ENCODE measurements at regions not wholly inside any gene's neighbourhood (a gene's known extent, or its start where the extent isn't known, plus 50 kb on each side); places are given as distances from the start of the nearest gene placed in this dataset.
"Not testable (repeated sequence)": the region's sequence is repeated elsewhere in the genome, so short reads cannot be mapped to it uniquely, and the experiment has no call there.

- H3K4me1 Mint-ChIP-seq; H3K27ac Mint-ChIP-seq; H3K4me3 ChIP-seq (ENCODE audit: low read length); POLR2A ChIA-PET; DNase-seq; H3K4me1 ChIP-seq (ENCODE audit: control insufficient read depth in 2 of 2, insufficient read depth in 2 of 2, low read length in 2 of 2); intact Hi-C loops (cut with micrococcal nuclease); H3K4me3 Mint-ChIP-seq; H3K36me3 ChIP-seq (ENCODE audit: control insufficient read depth in 2 of 3, insufficient read depth in 3 of 3, low read length in 3 of 3); ATAC-seq; H3K27me3 ChIP-seq (ENCODE audit: control insufficient read depth in 2 of 2, insufficient read depth in 2 of 2, low read length in 2 of 2); CTCF ChIA-PET; H3K27me3 Mint-ChIP-seq; H3K9me3 Mint-ChIP-seq; H3K27ac ChIP-seq (ENCODE audit: low read depth, low read length); H3K9me3 ChIP-seq (ENCODE audit: control insufficient read depth in 2 of 3, low read length in 3 of 3): not testable (repeated sequence)
- peaks cover 0 to 11% (median 3%) of the 10 kb centered on the region in 5 donors for H3K36me3 Mint-ChIP-seq
Observed at GRCh38 chr5:176122361-176122760, 115.9 kb upstream of the SIMC1 start.

DNA sequence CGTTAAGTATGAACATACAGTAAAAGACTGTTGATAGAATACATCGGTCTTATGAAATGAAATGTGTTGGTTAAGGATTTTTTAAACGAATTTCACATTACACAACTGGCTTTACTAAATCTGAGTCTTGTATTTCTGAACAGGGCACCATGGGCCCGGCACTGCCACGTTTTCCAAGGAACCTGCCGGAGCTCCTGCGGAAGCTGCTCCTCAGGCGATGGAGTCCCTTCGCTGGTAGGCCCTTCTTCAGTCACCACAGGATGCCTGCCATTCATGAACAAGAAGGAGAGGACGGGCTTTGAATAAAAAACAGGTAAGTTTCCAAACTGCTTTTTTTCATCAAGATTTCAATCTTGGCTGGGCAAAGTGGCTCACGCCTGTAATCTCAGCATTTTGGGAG lies 114.1 kb upstream of the SIMC1 start:
- H3K27ac ChIP-seq (ENCODE audit: low read depth, low read length); H3K27me3 Mint-ChIP-seq; H3K4me1 ChIP-seq (ENCODE audit: control insufficient read depth in 2 of 2, insufficient read depth in 2 of 2, low read length in 2 of 2); H3K27me3 ChIP-seq (ENCODE audit: control insufficient read depth in 2 of 2, insufficient read depth in 2 of 2, low read length in 2 of 2); H3K36me3 ChIP-seq (ENCODE audit: control insufficient read depth in 2 of 3, insufficient read depth in 3 of 3, low read length in 3 of 3); H3K9me3 ChIP-seq (ENCODE audit: control insufficient read depth in 2 of 3, low read length in 3 of 3); intact Hi-C loops (cut with micrococcal nuclease); H3K9me3 Mint-ChIP-seq; H3K4me1 Mint-ChIP-seq; DNase-seq; H3K27ac Mint-ChIP-seq; CTCF ChIA-PET; H3K4me3 Mint-ChIP-seq; ATAC-seq; H3K4me3 ChIP-seq (ENCODE audit: low read length): not testable (repeated sequence)
- POLR2A ChIA-PET = interaction anchor here (0.6 kb wide), 1 partner anchor 135 kb away, joined by 3 read pairs; no protein-coding TSS in a partner anchor
- peaks cover 0 to 11% (median 3%) of the 10 kb centered on the region in 5 donors for H3K36me3 Mint-ChIP-seq

- intact Hi-C loops (cut with micrococcal nuclease) = no loop called here
- no peaks in the 10 kb centered on the region for H3K9me3 ChIP-seq (ENCODE audit: control insufficient read depth in 2 of 3, low read length in 3 of 3)
- Mint-ChIP-seq H3K4me3 (peak overlapping the region in 3 of 10 donors; percentile 47 to 96 (median 77)), H3K4me1 (peaks cover 0 to 21% (median 14%) of the 10 kb centered on the region in 7 donors), H3K9me3 (no peaks in the 10 kb centered on the region), H3K27ac (peak overlapping the region in 1 of 9 donors; percentile 22), H3K36me3 (no peaks in the 10 kb centered on the region), H3K27me3 (peaks cover 0 to 41% (median 17%) of the 10 kb centered on the region in 5 donors)
- H3K27ac ChIP-seq (ENCODE audit: low read depth, low read length) = no peak overlapping the region
- H3K4me3 ChIP-seq (ENCODE audit: low read length) = no peak overlapping the region
- CTCF ChIA-PET = no interaction called here
- no peak for ATAC-seq
- POLR2A ChIA-PET = interaction anchor here (0.6 kb wide), 1 partner anchor 179 kb away, joined by 3 read pairs; no protein-coding TSS in a partner anchor
- peaks cover 0 to 8% of the 10 kb centered on the region in 2 donors for H3K4me1 ChIP-seq (ENCODE audit: control insufficient read depth in 2 of 2, insufficient read depth in 2 of 2, low read length in 2 of 2)
- no peak for DNase-seq
- no peaks in the 10 kb centered on the region for H3K27me3 ChIP-seq (ENCODE audit: control insufficient read depth in 2 of 2, insufficient read depth in 2 of 2, low read length in 2 of 2)
- no peaks in the 10 kb centered on the region for H3K36me3 ChIP-seq (ENCODE audit: control insufficient read depth in 2 of 3, insufficient read depth in 3 of 3, low read length in 3 of 3)
Observed at GRCh38 chr5:176131771-176132170, 106.5 kb upstream of the SIMC1 start.

- Mint-ChIP-seq H3K9me3 (no peaks in the 10 kb centered on the region), H3K27me3 (peaks cover 0 to 44% (median 17%) of the 10 kb centered on the region in 5 donors), H3K27ac (peak overlapping the region in 7 of 9 donors; percentile 0 to 90 (median 76)), H3K4me3 (peak overlapping the region; percentile 52 to 96 (median 82)), H3K4me1 (peaks cover 0 to 21% (median 14%) of the 10 kb centered on the region in 7 donors), H3K36me3 (no peaks in the 10 kb centered on the region)
- ATAC-seq (peak; percentile 57), DNase-seq (peak in 5 of 9 donors; percentile 2 to 23 (median 14))
- Histone ChIP-seq H3K4me3 (ENCODE audit: low read length) (peak overlapping the region; percentile 35), H3K4me1 (ENCODE audit: control insufficient read depth in 2 of 2, insufficient read depth in 2 of 2, low read length in 2 of 2) (peaks cover 0 to 8% of the 10 kb centered on the region in 2 donors), H3K36me3 (ENCODE audit: control insufficient read depth in 2 of 3, insufficient read depth in 3 of 3, low read length in 3 of 3) (no peaks in the 10 kb centered on the region), H3K9me3 (ENCODE audit: control insufficient read depth in 2 of 3, low read length in 3 of 3) (no peaks in the 10 kb centered on the region), H3K27me3 (ENCODE audit: control insufficient read depth in 2 of 2, insufficient read depth in 2 of 2, low read length in 2 of 2) (no peaks in the 10 kb centered on the region), H3K27ac (ENCODE audit: low read depth, low read length) (no peak overlapping the region)
- ChIA-PET CTCF (no interaction called here), POLR2A (no interaction called here)
- intact Hi-C loops (cut with micrococcal nuclease) = no loop called here
Observed at GRCh38 chr5:176132471-176133288, 105.5 kb upstream of the SIMC1 start.

GRCh38 chr5:176133289-176133870 lies 104.8 kb upstream of the SIMC1 start:
- no peaks in the 10 kb centered on the region for H3K36me3 ChIP-seq (ENCODE audit: control insufficient read depth in 2 of 3, insufficient read depth in 3 of 3, low read length in 3 of 3)
- peaks cover 0 to 21% (median 14%) of the 10 kb centered on the region in 7 donors for H3K4me1 Mint-ChIP-seq
- H3K27me3 ChIP-seq (ENCODE audit: control insufficient read depth in 2 of 2, insufficient read depth in 2 of 2, low read length in 2 of 2) = no peaks in the 10 kb centered on the region
- no peaks in the 10 kb centered on the region for H3K9me3 ChIP-seq (ENCODE audit: control insufficient read depth in 2 of 3, low read length in 3 of 3)
- ATAC-seq (peak; percentile 56), DNase-seq (peak in 6 of 9 donors; percentile 3 to 22 (median 10))
- H3K4me3 Mint-ChIP-seq = peak overlapping the region; percentile 52 to 96 (median 82)
- no peaks in the 10 kb centered on the region for H3K9me3 Mint-ChIP-seq
- CTCF ChIA-PET = no interaction called here
- H3K27ac Mint-ChIP-seq = peak overlapping the region in 8 of 9 donors; percentile 0 to 90 (median 70)
- H3K4me3 ChIP-seq (ENCODE audit: low read length) = peak overlapping the region; percentile 35
- intact Hi-C loops (cut with micrococcal nuclease) = no loop called here
- peaks cover 0 to 48% (median 17%) of the 10 kb centered on the region in 5 donors for H3K27me3 Mint-ChIP-seq
- peaks cover 0 to 8% of the 10 kb centered on the region in 2 donors for H3K4me1 ChIP-seq (ENCODE audit: control insufficient read depth in 2 of 2, insufficient read depth in 2 of 2, low read length in 2 of 2)
- peak overlapping the region; percentile 48 for H3K27ac ChIP-seq (ENCODE audit: low read depth, low read length)
- POLR2A ChIA-PET = interaction anchor here (0.6 kb wide), 1 partner anchor 28 kb away, joined by 3 read pairs; no protein-coding TSS in a partner anchor
- no peaks in the 10 kb centered on the region for H3K36me3 Mint-ChIP-seq

DNA sequence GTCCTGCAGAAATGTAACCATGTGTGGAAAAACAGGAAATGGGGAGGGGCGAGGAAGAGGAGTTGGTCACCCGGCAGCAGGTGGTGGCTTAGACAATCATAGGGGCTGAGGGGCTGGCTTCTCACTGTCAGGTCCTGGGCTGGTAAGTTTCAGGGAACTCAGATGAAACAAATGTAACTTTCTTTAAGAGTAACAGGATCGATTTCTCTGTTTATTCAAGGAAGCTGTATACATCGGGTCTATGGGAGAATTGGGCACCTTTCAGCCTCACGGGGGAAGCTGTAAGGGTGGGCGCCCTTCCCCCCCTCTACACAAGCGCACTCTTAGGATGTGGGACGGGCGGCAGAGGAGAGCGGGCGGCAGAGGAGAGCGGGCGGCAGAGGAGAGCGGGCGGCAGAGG lies 104.3 kb upstream of the SIMC1 start:
- H3K27ac ChIP-seq (ENCODE audit: low read depth, low read length) = peak overlapping the region; percentile 48
- H3K4me1 ChIP-seq (ENCODE audit: control insufficient read depth in 2 of 2, insufficient read depth in 2 of 2, low read length in 2 of 2) = peaks cover 0 to 8% of the 10 kb centered on the region in 2 donors
- DNase-seq = peak in 2 of 9 donors; percentile 5 to 12
- intact Hi-C loops (cut with micrococcal nuclease) = no loop called here
- no peaks in the 10 kb centered on the region for H3K36me3 Mint-ChIP-seq
- ChIA-PET POLR2A (interaction anchor here (0.6 kb wide), 1 partner anchor 27 kb away, joined by 3 read pairs; no protein-coding TSS in a partner anchor), CTCF (no interaction called here)
- H3K9me3 Mint-ChIP-seq = no peaks in the 10 kb centered on the region
- peaks cover 0 to 48% (median 17%) of the 10 kb centered on the region in 5 donors for H3K27me3 Mint-ChIP-seq
- no peaks in the 10 kb centered on the region for H3K9me3 ChIP-seq (ENCODE audit: control insufficient read depth in 2 of 3, low read length in 3 of 3)
- H3K4me1 Mint-ChIP-seq = peaks cover 0 to 21% (median 14%) of the 10 kb centered on the region in 7 donors
- H3K27me3 ChIP-seq (ENCODE audit: control insufficient read depth in 2 of 2, insufficient read depth in 2 of 2, low read length in 2 of 2) = no peaks in the 10 kb centered on the region
- H3K4me3 ChIP-seq (ENCODE audit: low read length) = peak overlapping the region; percentile 35
- H3K4me3 Mint-ChIP-seq = peak overlapping the region; percentile 52 to 96 (median 82)
- ATAC-seq = peak; percentile 35
- no peaks in the 10 kb centered on the region for H3K36me3 ChIP-seq (ENCODE audit: control insufficient read depth in 2 of 3, insufficient read depth in 3 of 3, low read length in 3 of 3)
- H3K27ac Mint-ChIP-seq = peak overlapping the region in 7 of 9 donors; percentile 0 to 90 (median 57)

All from naive thymus-derived CD4-positive, alpha-beta T cell (primary cell).